RWPE1 (cell line): ENCODE measurements at regions not wholly inside any gene's neighbourhood (a gene's known extent, or its start where the extent isn't known, plus 50 kb on each side); places are given as distances from the start of the nearest gene placed in this dataset.

Experiments
- CTCF ChIA-PET: fragments of 350-600 bp; sonication (Branson Sonifier 250); formaldehyde crosslinking; extraction: SDS; loops from one replicate; lab custom pipeline; 2021; lab: Yijun Ruan, JAX
- POLR2A ChIA-PET: fragments of 400-600 bp; formaldehyde crosslinking; extraction: SDS; loops from one replicate; lab custom pipeline; 2020; ENCODE audit warnings: antibody characterized with exemption; ENCODE audit not compliant: low non-redundant PET; lab: Yijun Ruan, JAX
- DNase-seq: peaks from one replicate; pipeline ENCODE4 v3.0.0; 2012; ENCODE audit warnings: low spot score
- H3K27ac ChIP-seq: fragments of 450-650 bp; 2 replicates; pipeline ENCODE4 v1.5.1; 2017
- CTCF ChIP-seq: fragments of 450-650 bp; conservative IDR thresholded peaks from 2 replicates; pipeline ENCODE4 v1.5.1; 2017; ENCODE audit warnings: low read depth, mild to moderate bottlenecking

GRCh38 chr1:5291889-5292288 is 637.5 kb downstream of the AJAP1 start:
- no peak for TF ChIP-seq CTCF
- ChIA-PET POLR2A (no interaction called here), CTCF (no interaction called here)
- DNase-seq, result no peak
- H3K27ac ChIP-seq, result no peak overlapping the region

- H3K27ac ChIP-seq, result no peak overlapping the region
- ChIA-PET POLR2A (no interaction called here), CTCF (no interaction called here)
- no peak for TF ChIP-seq CTCF
- no peak for DNase-seq
These were observed 633.1 kb downstream of the AJAP1 start for GRCh38 chr1:5287178-5288150.

- CTCF ChIA-PET, result interaction anchor here (0.5 to 1.2 kb wide), 4 partner anchors 15 to 628 kb away, joined by 3 read pairs; no protein-coding TSS in a partner anchor
- DNase-seq, result no peak
- no peak overlapping the region for H3K27ac ChIP-seq
- TF ChIP-seq CTCF, result no peak
- POLR2A ChIA-PET, result no interaction called here
These were observed 631.8 kb downstream of the AJAP1 start for GRCh38 chr1:5286244-5286643.

- ChIA-PET POLR2A (no interaction called here), CTCF (no interaction called here)
- no peak for DNase-seq
- H3K27ac ChIP-seq, result no peak overlapping the region
- no peak for TF ChIP-seq CTCF
These were observed 620.1 kb downstream of the AJAP1 start for GRCh38 chr1:5274527-5274926.

- TF ChIP-seq CTCF, result no peak
- no peak overlapping the region for H3K27ac ChIP-seq
- no peak for DNase-seq
- CTCF ChIA-PET, result no interaction called here
- POLR2A ChIA-PET, result no interaction called here
These were observed 619.0 kb downstream of the AJAP1 start for GRCh38 chr1:5273280-5274003.

GRCh38 chr1:5272325-5272724 is 617.9 kb downstream of the AJAP1 start:
- CTCF ChIA-PET, result no interaction called here
- TF ChIP-seq CTCF, result no peak
- POLR2A ChIA-PET, result no interaction called here
- no peak overlapping the region for H3K27ac ChIP-seq
- DNase-seq, result no peak
